HUES6 (cell line): ENCODE measurements at regions not wholly inside any gene's neighbourhood (a gene's known extent, or its start where the extent isn't known, plus 50 kb on each side); places are given as distances from the start of the nearest gene placed in this dataset.

Experiments
- H3K27ac ChIP-seq: 2 replicates; pipeline ENCODE4 v1.7.0; 2013; ENCODE audit warnings: low read depth, mild to moderate bottlenecking, low read length, inconsistent platforms
- H3K27me3 ChIP-seq: 2 replicates; pipeline ENCODE4 v1.6.1; 2013; ENCODE audit warnings: low read length; ENCODE audit not compliant: control insufficient read depth, insufficient read depth
- H3K36me3 ChIP-seq: 2 replicates; pipeline ENCODE4 v1.6.1; 2013; ENCODE audit warnings: low read length; ENCODE audit not compliant: control insufficient read depth, insufficient read depth
- H3K4me1 ChIP-seq: 2 replicates; pipeline ENCODE4 v1.6.1; 2013; ENCODE audit warnings: low read length; ENCODE audit not compliant: control insufficient read depth, insufficient read depth
- H3K4me3 ChIP-seq: 2 replicates; pipeline ENCODE4 v1.5.1; 2013; ENCODE audit warnings: low read depth, low read length
- H3K9ac ChIP-seq: one replicate; pipeline ENCODE4 v1.6.1; 2013; ENCODE audit warnings: mild to moderate bottlenecking, low read length
- H3K9me3 ChIP-seq: 2 replicates; pipeline ENCODE4 v1.6.1; 2013; ENCODE audit warnings: low read depth, low read length; ENCODE audit not compliant: control insufficient read depth, insufficient read depth

GRCh38 chr1:60296794-60297193, 223.2 kb upstream of the C1orf87 start:
- no peak overlapping the region for H3K9ac ChIP-seq

GRCh38 chr1:60292140-60292539, 218.6 kb upstream of the C1orf87 start:
- H3K9me3 ChIP-seq: no peaks in the 10 kb centered on the region
- H3K36me3 ChIP-seq: no peaks in the 10 kb centered on the region
- no peaks in the 10 kb centered on the region for H3K4me1 ChIP-seq
- no peak overlapping the region for H3K9ac ChIP-seq
- H3K4me3 ChIP-seq: no peak overlapping the region
- H3K27me3 ChIP-seq: no peaks in the 10 kb centered on the region
- H3K27ac ChIP-seq: no peak overlapping the region

More at GRCh38 chr1:60296794-60297193, 223.2 kb upstream of the C1orf87 start:
- H3K4me1 ChIP-seq: no peaks in the 10 kb centered on the region
- H3K36me3 ChIP-seq: no peaks in the 10 kb centered on the region
- no peaks in the 10 kb centered on the region for H3K27me3 ChIP-seq
- H3K27ac ChIP-seq: no peak overlapping the region
- H3K9me3 ChIP-seq: no peaks in the 10 kb centered on the region
- no peak overlapping the region for H3K4me3 ChIP-seq

- no peak overlapping the region for H3K4me3 ChIP-seq
- no peak overlapping the region for H3K9ac ChIP-seq
- no peaks in the 10 kb centered on the region for H3K36me3 ChIP-seq
- no peaks in the 10 kb centered on the region for H3K9me3 ChIP-seq
- no peaks in the 10 kb centered on the region for H3K27me3 ChIP-seq
- H3K4me1 ChIP-seq: no peaks in the 10 kb centered on the region
- H3K27ac ChIP-seq: no peak overlapping the region
Observed at GRCh38 chr1:60290393-60290792, 216.8 kb upstream of the C1orf87 start.

- H3K4me3 ChIP-seq: no peak overlapping the region
- H3K36me3 ChIP-seq: no peaks in the 10 kb centered on the region
- no peaks in the 10 kb centered on the region for H3K4me1 ChIP-seq
- no peak overlapping the region for H3K27ac ChIP-seq
- no peak overlapping the region for H3K9ac ChIP-seq
- no peaks in the 10 kb centered on the region for H3K9me3 ChIP-seq
- no peaks in the 10 kb centered on the region for H3K27me3 ChIP-seq
Observed at GRCh38 chr1:60287536-60287935, 214.0 kb upstream of the C1orf87 start.

GRCh38 chr1:60283690-60284089, 210.1 kb upstream of the C1orf87 start:
- Histone ChIP-seq H3K4me1 (peaks cover 12% of the 10 kb centered on the region; the same call in 1 of the 2 replicates), H3K4me3 (no peak overlapping the region)

GRCh38 chr1:60281360-60281932, 207.9 kb upstream of the C1orf87 start:
- H3K9ac ChIP-seq: no peak overlapping the region

More at GRCh38 chr1:60283690-60284089, 210.1 kb upstream of the C1orf87 start:
- H3K9me3 ChIP-seq: no peaks in the 10 kb centered on the region
- H3K9ac ChIP-seq: no peak overlapping the region
- H3K36me3 ChIP-seq: no peaks in the 10 kb centered on the region
- no peaks in the 10 kb centered on the region for H3K27me3 ChIP-seq
- H3K27ac ChIP-seq: no peak overlapping the region

GRCh38 chr1:60280819-60281218, 207.2 kb upstream of the C1orf87 start:
- Histone ChIP-seq H3K9ac (no peak overlapping the region), H3K4me1 (peaks cover 12% of the 10 kb centered on the region; the same call in 1 of the 2 replicates)

More at GRCh38 chr1:60281360-60281932, 207.9 kb upstream of the C1orf87 start:
- Histone ChIP-seq H3K36me3 (no peaks in the 10 kb centered on the region), H3K4me3 (peak overlapping the region; percentile 0; the same call in 1 of the 2 replicates), H3K4me1 (peaks cover 12% of the 10 kb centered on the region; the same call in 1 of the 2 replicates), H3K27ac (no peak overlapping the region), H3K27me3 (no peaks in the 10 kb centered on the region), H3K9me3 (no peaks in the 10 kb centered on the region)

GRCh38 chr1:60280256-60280655, 206.7 kb upstream of the C1orf87 start:
- Histone ChIP-seq H3K27me3 (no peaks in the 10 kb centered on the region), H3K4me1 (peaks cover 12% of the 10 kb centered on the region; the same call in 1 of the 2 replicates), H3K9me3 (no peaks in the 10 kb centered on the region), H3K4me3 (no peak overlapping the region), H3K36me3 (no peaks in the 10 kb centered on the region), H3K27ac (no peak overlapping the region), H3K9ac (no peak overlapping the region)

More at GRCh38 chr1:60280819-60281218, 207.2 kb upstream of the C1orf87 start:
- Histone ChIP-seq H3K9me3 (no peaks in the 10 kb centered on the region), H3K36me3 (no peaks in the 10 kb centered on the region), H3K27me3 (no peaks in the 10 kb centered on the region), H3K27ac (no peak overlapping the region), H3K4me3 (peak overlapping the region; percentile 0; the same call in 1 of the 2 replicates)

- Histone ChIP-seq H3K4me1 (peaks cover 12% of the 10 kb centered on the region; the same call in 1 of the 2 replicates), H3K27ac (no peak overlapping the region), H3K9ac (no peak overlapping the region), H3K4me3 (no peak overlapping the region), H3K27me3 (no peaks in the 10 kb centered on the region), H3K36me3 (no peaks in the 10 kb centered on the region), H3K9me3 (no peaks in the 10 kb centered on the region)
Observed at GRCh38 chr1:60279798-60280197, 206.2 kb upstream of the C1orf87 start.

- H3K9me3 ChIP-seq: no peaks in the 10 kb centered on the region
- H3K4me3 ChIP-seq: no peak overlapping the region
- H3K36me3 ChIP-seq: no peaks in the 10 kb centered on the region
- H3K27ac ChIP-seq: no peak overlapping the region
- no peaks in the 10 kb centered on the region for H3K27me3 ChIP-seq
- H3K9ac ChIP-seq: no peak overlapping the region
- H3K4me1 ChIP-seq: peaks cover 12% of the 10 kb centered on the region; the same call in 1 of the 2 replicates
Observed at GRCh38 chr1:60277269-60277668, 203.7 kb upstream of the C1orf87 start.

- Histone ChIP-seq H3K27me3 (no peaks in the 10 kb centered on the region), H3K36me3 (no peaks in the 10 kb centered on the region), H3K27ac (no peak overlapping the region), H3K4me3 (no peak overlapping the region), H3K9me3 (no peaks in the 10 kb centered on the region), H3K9ac (no peak overlapping the region), H3K4me1 (no peaks in the 10 kb centered on the region)
Observed at GRCh38 chr1:60274422-60275290, 201.1 kb upstream of the C1orf87 start.
